ENCODE measurements at regions not wholly inside any gene's neighbourhood (a gene's known extent, or its start where the extent isn't known, plus 50 kb on each side); places are given as distances from the start of the nearest gene placed in this dataset.

DNA sequence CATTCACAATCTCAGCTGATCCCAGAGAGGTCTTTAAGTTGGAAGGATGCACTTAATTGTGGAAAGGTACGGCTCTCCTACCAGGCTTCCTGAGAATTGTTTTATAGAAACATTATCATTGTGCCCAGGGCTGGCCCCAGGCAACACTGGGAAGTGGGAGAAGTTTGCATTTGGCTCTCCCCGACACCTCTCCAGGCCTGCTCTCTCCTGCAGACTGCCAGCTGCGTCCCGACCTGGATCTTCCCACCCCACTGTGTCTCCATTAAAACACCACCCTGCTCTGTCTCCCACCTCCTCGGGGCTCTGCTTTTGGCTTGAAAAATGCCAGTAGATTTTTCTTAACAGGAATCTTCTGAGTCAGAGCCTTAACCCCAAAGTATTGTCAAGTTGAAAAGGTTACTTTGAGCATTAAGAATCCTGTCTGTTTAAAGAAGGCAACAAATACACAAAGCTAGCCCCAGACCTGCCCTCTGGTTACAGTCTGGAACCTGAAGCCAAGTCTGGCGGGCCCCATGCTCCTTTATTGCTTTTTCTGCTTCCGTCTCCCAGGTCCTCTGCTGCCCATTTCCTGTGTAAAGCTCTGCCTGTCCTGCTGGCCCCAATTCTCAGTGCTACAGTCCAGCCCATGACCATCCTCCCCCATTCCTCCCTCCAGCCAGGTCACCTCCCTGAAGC, 530.2 kb downstream of the SOX6 start:
- POLR2A ChIA-PET: interaction anchor here (0.7 to 1.3 kb wide), 2 partner anchors 12 to 171 kb away, joined by 3 read pairs; no protein-coding TSS in a partner anchor
- TF ChIP-seq, protein P1, sequence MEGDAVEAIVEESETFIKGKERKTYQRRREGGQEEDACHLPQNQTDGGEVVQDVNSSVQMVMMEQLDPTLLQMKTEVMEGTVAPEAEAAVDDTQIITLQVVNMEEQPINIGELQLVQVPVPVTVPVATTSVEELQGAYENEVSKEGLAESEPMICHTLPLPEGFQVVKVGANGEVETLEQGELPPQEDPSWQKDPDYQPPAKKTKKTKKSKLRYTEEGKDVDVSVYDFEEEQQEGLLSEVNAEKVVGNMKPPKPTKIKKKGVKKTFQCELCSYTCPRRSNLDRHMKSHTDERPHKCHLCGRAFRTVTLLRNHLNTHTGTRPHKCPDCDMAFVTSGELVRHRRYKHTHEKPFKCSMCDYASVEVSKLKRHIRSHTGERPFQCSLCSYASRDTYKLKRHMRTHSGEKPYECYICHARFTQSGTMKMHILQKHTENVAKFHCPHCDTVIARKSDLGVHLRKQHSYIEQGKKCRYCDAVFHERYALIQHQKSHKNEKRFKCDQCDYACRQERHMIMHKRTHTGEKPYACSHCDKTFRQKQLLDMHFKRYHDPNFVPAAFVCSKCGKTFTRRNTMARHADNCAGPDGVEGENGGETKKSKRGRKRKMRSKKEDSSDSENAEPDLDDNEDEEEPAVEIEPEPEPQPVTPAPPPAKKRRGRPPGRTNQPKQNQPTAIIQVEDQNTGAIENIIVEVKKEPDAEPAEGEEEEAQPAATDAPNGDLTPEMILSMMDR (IDR thresholded peaks at IDR 0.05; ENCODE audit: unreplicated experiment): no peak
- H3K4me3 Mint-ChIP-seq (ENCODE audit: unreplicated experiment): no peak overlapping the region
- intact Hi-C loops (cut with micrococcal nuclease): no loop called here
- peaks cover 5% of the 10 kb centered on the region for H3K4me1 Mint-ChIP-seq (ENCODE audit: insufficient read depth, unreplicated experiment)
- no TSS peak for BruUV-seq (replicated peaks)
- H3K9me3 Mint-ChIP-seq (ENCODE audit: unreplicated experiment): no peaks in the 10 kb centered on the region
- no peak for DNase-seq (ENCODE audit: unreplicated experiment)
- no peaks in the 10 kb centered on the region for H3K36me3 Mint-ChIP-seq (ENCODE audit: insufficient read depth, unreplicated experiment)
- CTCF ChIA-PET: interaction anchor here (0.5 to 2.1 kb wide), 9 partner anchors 9 to 439 kb away, joined by 3 to 6 read pairs (median 4); no protein-coding TSS in a partner anchor
- no peaks in the 10 kb centered on the region for H3K27me3 Mint-ChIP-seq (ENCODE audit: insufficient read depth, unreplicated experiment)
- H3K27ac Mint-ChIP-seq (ENCODE audit: low read depth, unreplicated experiment): no peak overlapping the region

DNA sequence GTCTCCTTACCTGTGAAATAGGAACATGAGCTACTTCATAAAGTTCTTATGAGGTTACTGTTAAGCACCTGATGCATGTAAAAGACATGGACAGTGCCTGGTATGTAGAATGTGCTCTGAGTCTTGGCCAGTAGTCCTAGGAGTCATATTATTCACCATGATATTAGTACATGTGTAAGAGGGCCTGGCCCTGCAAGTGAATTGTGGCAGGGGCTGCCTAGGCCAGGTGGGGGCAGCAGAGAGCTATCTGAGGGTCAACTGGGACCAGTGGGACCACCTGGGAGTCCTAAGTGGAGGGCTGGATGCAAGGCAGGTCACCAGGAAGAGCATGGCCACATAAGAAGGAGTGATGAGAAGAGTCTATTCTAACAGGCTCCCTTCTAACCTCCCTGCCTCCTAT, 529.5 kb downstream of the SOX6 start:
- intact Hi-C loops (cut with micrococcal nuclease): no loop called here
- peak; percentile 34 for DNase-seq (ENCODE audit: unreplicated experiment)
- H3K27ac Mint-ChIP-seq (ENCODE audit: low read depth, unreplicated experiment): no peak overlapping the region
- ChIA-PET POLR2A (interaction anchor here (0.7 to 1.3 kb wide), 2 partner anchors 13 to 170 kb away, joined by 3 read pairs; no protein-coding TSS in a partner anchor), CTCF (interaction anchor here (0.5 to 2.1 kb wide), 11 partner anchors 10 to 787 kb away, joined by 3 to 6 read pairs (median 4); no protein-coding TSS in a partner anchor)
- H3K4me1 Mint-ChIP-seq (ENCODE audit: insufficient read depth, unreplicated experiment): peaks cover 5% of the 10 kb centered on the region
- H3K27me3 Mint-ChIP-seq (ENCODE audit: insufficient read depth, unreplicated experiment): no peaks in the 10 kb centered on the region
- TF ChIP-seq, protein P1 (IDR thresholded peaks at IDR 0.05; ENCODE audit: unreplicated experiment): peak; percentile 21
- no peaks in the 10 kb centered on the region for H3K36me3 Mint-ChIP-seq (ENCODE audit: insufficient read depth, unreplicated experiment)
- H3K9me3 Mint-ChIP-seq (ENCODE audit: unreplicated experiment): no peaks in the 10 kb centered on the region
- no peak overlapping the region for H3K4me3 Mint-ChIP-seq (ENCODE audit: unreplicated experiment)
- BruUV-seq (replicated peaks): no TSS peak

DNA sequence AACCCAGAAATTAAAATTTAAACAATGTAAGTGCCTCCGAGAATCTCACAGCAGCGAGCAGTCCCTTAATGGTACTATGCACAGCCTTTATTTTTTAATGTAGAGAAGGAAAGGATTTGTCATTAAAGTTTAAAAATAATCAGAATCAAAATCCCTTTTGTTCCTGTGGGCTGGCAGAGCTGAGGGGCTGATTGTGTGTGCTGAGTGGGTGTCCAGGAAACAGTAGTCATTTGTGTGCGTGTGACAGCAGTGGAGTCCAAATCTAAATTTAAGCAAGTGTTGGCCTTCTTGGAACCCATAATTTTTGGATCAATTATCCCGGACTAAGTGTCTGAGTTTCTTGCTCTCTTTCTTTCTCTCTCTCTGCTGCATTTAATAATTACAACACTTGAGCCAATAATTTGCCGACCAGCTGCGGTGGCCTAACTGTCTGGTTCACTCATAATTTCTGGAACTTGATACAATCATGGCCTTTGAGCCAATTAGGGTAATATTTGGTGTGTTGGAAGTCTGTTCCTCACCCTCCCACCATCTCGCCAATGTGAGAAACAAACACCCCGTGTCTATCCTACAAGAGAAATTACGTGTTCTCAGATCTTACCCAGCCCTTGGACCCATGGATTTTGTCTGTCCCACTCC, 528.0 kb downstream of the SOX6 start:
- POLR2A ChIA-PET: interaction anchor here (1.2 kb wide), 1 partner anchor 779 kb away, joined by 3 read pairs; no protein-coding TSS in a partner anchor
- H3K4me1 Mint-ChIP-seq (ENCODE audit: insufficient read depth, unreplicated experiment): peaks cover 5% of the 10 kb centered on the region
- CTCF ChIA-PET: interaction anchor here (0.7 to 5.5 kb wide), 11 partner anchors 9 to 786 kb away, joined by 3 to 29 read pairs (median 3); no protein-coding TSS in a partner anchor
- no TSS peak for BruUV-seq (replicated peaks)
- H3K27ac Mint-ChIP-seq (ENCODE audit: low read depth, unreplicated experiment): no peak overlapping the region
- intact Hi-C loops (cut with micrococcal nuclease): no loop called here
- TF ChIP-seq, protein P1 (IDR thresholded peaks at IDR 0.05; ENCODE audit: unreplicated experiment): no peak
- no peaks in the 10 kb centered on the region for H3K27me3 Mint-ChIP-seq (ENCODE audit: insufficient read depth, unreplicated experiment)
- H3K9me3 Mint-ChIP-seq (ENCODE audit: unreplicated experiment): no peaks in the 10 kb centered on the region
- DNase-seq (ENCODE audit: unreplicated experiment): no peak
- no peaks in the 10 kb centered on the region for H3K36me3 Mint-ChIP-seq (ENCODE audit: insufficient read depth, unreplicated experiment)
- H3K4me3 Mint-ChIP-seq (ENCODE audit: unreplicated experiment): no peak overlapping the region

DNA sequence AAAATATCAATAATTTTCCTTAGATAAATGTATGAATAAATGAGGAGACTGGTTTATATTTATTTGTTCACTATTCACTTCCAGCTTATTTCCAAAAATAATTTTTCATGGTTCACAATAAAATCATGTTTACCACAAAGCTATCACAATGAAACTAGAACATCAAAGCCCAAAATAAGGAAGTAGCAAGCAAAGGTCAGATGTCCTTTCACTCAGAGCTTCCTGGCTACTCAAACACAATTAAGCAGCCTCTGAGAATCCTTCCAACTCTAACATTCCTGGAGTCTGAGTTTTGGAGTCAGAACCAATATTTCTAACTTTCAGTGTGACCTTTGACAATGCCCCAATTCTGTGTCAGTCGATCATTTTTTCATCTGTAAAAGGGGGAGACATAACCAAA, 527.0 kb downstream of the SOX6 start:
- POLR2A ChIA-PET: interaction anchor here (1.0 to 1.2 kb wide), 3 partner anchors 9 to 779 kb away, joined by 3 to 4 read pairs (median 3); no protein-coding TSS in a partner anchor
- TF ChIP-seq, protein P1 (IDR thresholded peaks at IDR 0.05; ENCODE audit: unreplicated experiment): no peak
- Mint-ChIP-seq H3K4me3 (ENCODE audit: unreplicated experiment) (no peak overlapping the region), H3K27me3 (ENCODE audit: insufficient read depth, unreplicated experiment) (no peaks in the 10 kb centered on the region), H3K36me3 (ENCODE audit: insufficient read depth, unreplicated experiment) (no peaks in the 10 kb centered on the region), H3K9me3 (ENCODE audit: unreplicated experiment) (no peaks in the 10 kb centered on the region), H3K4me1 (ENCODE audit: insufficient read depth, unreplicated experiment) (peaks cover 5% of the 10 kb centered on the region), H3K27ac (ENCODE audit: low read depth, unreplicated experiment) (no peak overlapping the region)
- intact Hi-C loops (cut with micrococcal nuclease): no loop called here
- no TSS peak for BruUV-seq (replicated peaks)
- CTCF ChIA-PET: interaction anchor here (0.7 to 5.5 kb wide), 8 partner anchors 8 to 785 kb away, joined by 3 to 29 read pairs (median 5); no protein-coding TSS in a partner anchor
- no peak for DNase-seq (ENCODE audit: unreplicated experiment)
